Esophagus squamous epithelium (tissue), 5 donors: ENCODE measurements at regions not wholly inside any gene's neighbourhood (a gene's known extent, or its start where the extent isn't known, plus 50 kb on each side); places are given as distances from the start of the nearest gene placed in this dataset.

Experiments
- DNase-seq: peaks from one replicate; lab custom pipeline; 2025; lab: John Stamatoyannopoulos, UW
- H3K27ac ChIP-seq, 4 donors: fragments of 200-600 bp; sonication (generic); one replicate each; pipeline ENCODE4 v1.5.1; 2016 to 2019; ENCODE audit warnings: mild to moderate bottlenecking in 1 of 4
- H3K27me3 ChIP-seq, 4 donors: fragments of 200-600 bp; sonication (generic); 1 replicate in 3 of 4; 2 replicates in 1 of 4; pipeline versions ENCODE4 v1.5.1 to v1.6.0; 2017 to 2021; ENCODE audit warnings: antibody characterized with exemption in 1 of 4
- H3K36me3 ChIP-seq, 3 donors: fragments of 200-600 bp; sonication (generic); one replicate each; pipeline ENCODE4 v1.5.1; 2016 to 2019
- H3K4me1 ChIP-seq, 3 donors: fragments of 200-600 bp; sonication (generic); one replicate each; pipeline ENCODE4 v1.5.1; 2017 to 2019
- H3K4me3 ChIP-seq, 4 donors: fragments of 200-600 bp; sonication (generic); 1 replicate in 3 of 4; 2 replicates in 1 of 4; pipeline ENCODE4 v1.5.1; 2016 to 2019; ENCODE audit warnings: mild to moderate bottlenecking in 2 of 4, moderate library complexity in 1 of 4
- H3K9me3 ChIP-seq, 3 donors: fragments of 200-600 bp; sonication (generic); one replicate each; pipeline ENCODE4 v1.5.1; 2016 to 2019
- POLR2A ChIP-seq, 4 donors: fragments of 450-650 bp; IDR thresholded peaks; one replicate each; pipeline ENCODE4 v1.6.1; 2017; ENCODE audit warnings: antibody characterized with exemption in 4 of 4, mild to moderate bottlenecking in 4 of 4, moderate library complexity in 3 of 4
- WGBS, 2 donors: methylation state at CpG; one replicate each; pipeline ENCODE4 v1.1.5; 2018; 5-methylcytosine and 5-hydroxymethylcytosine counted together
- intact Hi-C: fragments of 100-400 bp; cut with DNase I; formaldehyde crosslinking; loops from one replicate; pipeline ENCODE4 v1.15.0; 2022
- TF ChIP-seq, protein P1 (sequence below), 6 experiments: fragments of 450-650 bp in 4 of 6; fragments of 200-600 bp in 2 of 6; sonication (generic) in 2 of 6; IDR thresholded peaks; one replicate each; pipeline ENCODE4 v1.5.1; 2016 to 2019; ENCODE audit warnings: antibody characterized with exemption in 6 of 6, mild to moderate bottlenecking in 4 of 6, moderate library complexity in 4 of 6
- donor health status: DM: yes; HTN: yes; CAD: no.

DNA sequence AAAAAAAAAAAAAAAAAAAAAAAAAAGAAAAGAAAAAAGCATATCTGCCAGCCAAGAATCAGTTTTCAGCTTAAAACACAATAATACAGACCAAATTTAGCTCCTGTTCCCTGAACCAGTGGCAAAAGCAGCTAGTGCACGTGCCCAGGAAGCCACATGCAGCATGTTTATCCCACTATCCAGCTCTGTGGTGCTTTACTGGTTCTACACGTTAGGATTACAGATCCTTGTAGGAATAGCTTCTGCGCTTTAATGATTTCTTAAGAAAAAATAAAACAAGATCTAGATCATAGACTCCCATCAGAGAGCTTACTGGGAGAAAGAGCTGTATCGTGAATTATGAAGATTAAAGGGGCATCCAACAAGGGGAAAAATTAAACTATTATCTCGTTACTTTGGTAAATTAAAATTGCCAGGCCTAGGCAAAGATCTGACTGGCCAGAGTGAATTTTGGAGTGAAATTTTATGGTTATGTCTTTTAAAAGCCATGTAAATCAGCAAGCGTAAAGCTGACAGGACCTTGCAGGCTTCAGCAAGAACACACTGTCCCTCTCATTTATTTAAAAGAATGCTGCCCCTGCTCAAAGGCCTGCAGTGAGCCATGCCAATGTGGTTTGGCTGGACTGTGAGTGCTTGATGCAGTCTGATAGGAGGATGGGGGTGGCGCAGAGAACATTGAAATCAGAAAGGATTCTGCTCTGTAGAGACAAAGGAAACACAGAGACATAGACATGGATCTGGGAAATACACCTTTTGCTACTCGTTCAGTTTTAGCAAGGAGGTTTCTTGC is 177.3 kb upstream of the PHYHIPL start:
- no peak for TF ChIP-seq POLR2A (IDR thresholded peaks at IDR 0.05)
- TF ChIP-seq, protein P1, sequence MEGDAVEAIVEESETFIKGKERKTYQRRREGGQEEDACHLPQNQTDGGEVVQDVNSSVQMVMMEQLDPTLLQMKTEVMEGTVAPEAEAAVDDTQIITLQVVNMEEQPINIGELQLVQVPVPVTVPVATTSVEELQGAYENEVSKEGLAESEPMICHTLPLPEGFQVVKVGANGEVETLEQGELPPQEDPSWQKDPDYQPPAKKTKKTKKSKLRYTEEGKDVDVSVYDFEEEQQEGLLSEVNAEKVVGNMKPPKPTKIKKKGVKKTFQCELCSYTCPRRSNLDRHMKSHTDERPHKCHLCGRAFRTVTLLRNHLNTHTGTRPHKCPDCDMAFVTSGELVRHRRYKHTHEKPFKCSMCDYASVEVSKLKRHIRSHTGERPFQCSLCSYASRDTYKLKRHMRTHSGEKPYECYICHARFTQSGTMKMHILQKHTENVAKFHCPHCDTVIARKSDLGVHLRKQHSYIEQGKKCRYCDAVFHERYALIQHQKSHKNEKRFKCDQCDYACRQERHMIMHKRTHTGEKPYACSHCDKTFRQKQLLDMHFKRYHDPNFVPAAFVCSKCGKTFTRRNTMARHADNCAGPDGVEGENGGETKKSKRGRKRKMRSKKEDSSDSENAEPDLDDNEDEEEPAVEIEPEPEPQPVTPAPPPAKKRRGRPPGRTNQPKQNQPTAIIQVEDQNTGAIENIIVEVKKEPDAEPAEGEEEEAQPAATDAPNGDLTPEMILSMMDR (IDR thresholded peaks at IDR 0.05), result no peak
- no peak for DNase-seq
- no peak overlapping the region for H3K4me3 ChIP-seq
- H3K27ac ChIP-seq, result no peak overlapping the region
- no peaks in the 10 kb centered on the region for H3K27me3 ChIP-seq
- no peaks in the 10 kb centered on the region for H3K9me3 ChIP-seq
- H3K4me1 ChIP-seq, result no peaks in the 10 kb centered on the region
- H3K36me3 ChIP-seq, result no peaks in the 10 kb centered on the region
- intact Hi-C loops, result no loop called here
- WGBS, 2 donors, result 76% methylated on average over 8 of the region's 8 CpGs

DNA sequence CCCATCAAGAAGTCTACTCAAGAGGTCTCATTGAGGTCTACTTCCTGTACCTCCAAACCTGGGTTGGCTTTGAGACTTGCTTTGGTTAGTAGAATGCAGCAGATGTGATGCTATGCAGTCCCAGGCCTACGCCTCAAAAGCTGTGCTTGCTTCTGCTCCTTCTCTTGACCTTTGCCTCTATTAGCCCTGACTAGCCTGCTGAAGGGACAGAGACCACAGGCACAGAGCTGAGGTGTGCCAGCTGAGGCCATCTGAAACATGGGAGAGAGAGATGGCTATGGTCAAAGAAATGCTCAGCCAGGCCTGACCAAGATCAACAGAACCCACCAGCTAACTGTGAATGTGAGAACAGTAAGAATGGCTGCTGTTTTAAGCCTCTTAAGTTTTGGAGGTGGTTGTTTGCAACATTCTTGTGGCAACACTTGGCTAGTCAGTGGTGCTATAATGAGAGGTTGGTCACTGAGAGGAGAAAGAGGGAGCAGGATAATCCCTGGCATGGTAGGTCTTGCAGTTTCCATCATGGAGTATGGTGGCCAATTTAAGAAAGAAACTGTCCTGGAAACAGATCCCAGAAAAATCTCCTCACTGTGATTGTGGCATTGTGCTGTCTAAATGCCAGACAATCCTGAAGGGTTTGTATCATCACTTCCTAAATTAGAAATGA is 176.1 kb upstream of the PHYHIPL start:
- H3K4me1 ChIP-seq, result no peaks in the 10 kb centered on the region
- WGBS, 2 donors, result 78 to 80% methylated on average over 1 of the region's 1 CpG

DNA sequence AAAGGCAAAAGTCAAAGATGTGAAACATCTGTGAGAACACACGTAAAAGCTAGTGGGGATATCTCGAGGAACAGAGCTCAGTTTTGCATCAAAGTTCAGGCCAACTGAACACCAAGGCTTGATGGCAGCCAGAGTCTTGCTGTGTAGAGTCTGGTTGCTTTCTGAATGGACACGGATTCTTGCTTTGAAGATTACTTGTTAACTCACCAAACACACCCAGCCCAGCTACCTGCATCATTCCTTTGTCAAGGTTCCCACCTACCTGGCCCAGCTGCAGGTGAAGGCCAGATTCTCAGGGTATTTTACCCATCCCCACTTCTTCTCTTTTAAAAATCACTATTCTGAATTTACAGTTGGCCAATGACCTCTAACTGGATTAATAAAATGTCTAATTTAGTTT is 174.4 kb upstream of the PHYHIPL start:
- H3K27me3 ChIP-seq, result no peaks in the 10 kb centered on the region
- no peak overlapping the region for H3K27ac ChIP-seq
- no peaks in the 10 kb centered on the region for H3K9me3 ChIP-seq
- DNase-seq, result no peak
- 49 to 61% methylated on average over 3 of the region's 3 CpGs for WGBS, 2 donors
- TF ChIP-seq POLR2A (IDR thresholded peaks at IDR 0.05), result no peak
- TF ChIP-seq, protein P1 (IDR thresholded peaks at IDR 0.05), result no peak
- H3K36me3 ChIP-seq, result no peaks in the 10 kb centered on the region
- intact Hi-C loops, result no loop called here
- no peak overlapping the region for H3K4me3 ChIP-seq
- H3K4me1 ChIP-seq, result no peaks in the 10 kb centered on the region

More for the DNA sequence above, 176.1 kb upstream of the PHYHIPL start:
- H3K4me3 ChIP-seq, result no peak overlapping the region
- no peaks in the 10 kb centered on the region for H3K27me3 ChIP-seq
- no peaks in the 10 kb centered on the region for H3K36me3 ChIP-seq
- DNase-seq, result no peak
- intact Hi-C loops, result no loop called here
- no peak for TF ChIP-seq POLR2A (IDR thresholded peaks at IDR 0.05)
- TF ChIP-seq, protein P1 (IDR thresholded peaks at IDR 0.05), result no peak
- no peak overlapping the region for H3K27ac ChIP-seq
- H3K9me3 ChIP-seq, result no peaks in the 10 kb centered on the region

DNA sequence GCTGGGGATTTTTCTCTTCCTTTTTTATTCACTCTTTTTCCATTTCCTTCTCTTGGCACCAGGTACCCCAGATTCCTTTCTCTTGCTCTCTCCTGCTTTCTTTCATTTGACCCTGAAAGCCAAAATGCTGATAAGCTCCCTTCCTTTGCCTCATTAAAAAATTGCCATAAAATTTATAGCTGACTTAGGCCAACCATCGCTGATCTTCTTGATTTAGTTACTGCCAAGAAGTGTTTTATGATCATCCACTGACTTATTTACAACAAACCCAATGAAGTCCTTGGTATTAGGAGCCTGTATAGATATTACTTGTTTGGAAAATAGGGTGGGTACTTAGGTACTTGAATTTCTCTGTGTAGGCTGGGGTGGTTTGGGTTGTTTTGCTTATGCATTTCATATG is 173.2 kb upstream of the PHYHIPL start:
- H3K4me3 ChIP-seq, result no peak overlapping the region
- H3K4me1 ChIP-seq, result no peaks in the 10 kb centered on the region
- no peak for DNase-seq
- TF ChIP-seq POLR2A (IDR thresholded peaks at IDR 0.05), result no peak
- TF ChIP-seq, protein P1 (IDR thresholded peaks at IDR 0.05), result no peak
- H3K36me3 ChIP-seq, result no peaks in the 10 kb centered on the region
- WGBS, 2 donors, result 83 to 96% methylated on average over 1 of the region's 1 CpG
- H3K27me3 ChIP-seq, result no peaks in the 10 kb centered on the region
- no peak overlapping the region for H3K27ac ChIP-seq
- no peaks in the 10 kb centered on the region for H3K9me3 ChIP-seq
- intact Hi-C loops, result no loop called here

DNA sequence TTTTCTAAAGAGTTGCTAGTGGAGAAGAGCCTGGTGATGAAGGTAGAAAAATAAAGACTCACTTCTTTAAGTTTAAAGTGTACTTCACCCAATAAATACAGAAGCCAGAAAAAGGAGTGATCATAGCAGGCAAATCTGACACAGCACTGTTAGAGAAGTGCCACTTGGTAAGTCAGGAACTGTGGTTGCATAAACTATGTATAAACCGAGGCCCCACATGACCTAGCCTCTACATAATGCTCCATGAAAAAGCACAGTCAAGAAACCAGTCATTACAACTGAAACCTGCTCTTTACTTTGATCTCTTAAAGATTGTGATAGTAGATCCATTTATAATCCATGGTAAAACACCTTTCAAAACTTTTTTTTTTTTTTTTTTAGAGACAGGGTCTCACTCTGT is 172.1 kb upstream of the PHYHIPL start:
- intact Hi-C loops, result no loop called here
- 70 to 72% methylated on average over 1 of the region's 1 CpG for WGBS, 2 donors
- DNase-seq, result no peak

More for the DNA sequence above, 172.1 kb upstream of the PHYHIPL start:
- Histone ChIP-seq H3K36me3 (no peaks in the 10 kb centered on the region), H3K27me3 (no peaks in the 10 kb centered on the region), H3K9me3 (no peaks in the 10 kb centered on the region), H3K4me3 (no peak overlapping the region), H3K4me1 (no peaks in the 10 kb centered on the region), H3K27ac (no peak overlapping the region)
- no peak for TF ChIP-seq POLR2A (IDR thresholded peaks at IDR 0.05)
- TF ChIP-seq, protein P1 (IDR thresholded peaks at IDR 0.05), result no peak
